Endodermal cell (in vitro differentiated cells): ENCODE measurements at regions not wholly inside any gene's neighbourhood (a gene's known extent, or its start where the extent isn't known, plus 50 kb on each side); places are given as distances from the start of the nearest gene placed in this dataset.
A peak's percentile ranks its signal among the peaks of the same experiment; 100 is the strongest.

Experiments
- DNase-seq: peaks from one replicate; pipeline ENCODE4 v3.0.0-alpha.2; 2017
- H3K27ac ChIP-seq: 2 replicates; pipeline ENCODE4 v1.5.1; 2013; ENCODE audit warnings: mild to moderate bottlenecking, low read depth, low read length, moderate library complexity
- H3K27me3 ChIP-seq: 2 replicates; pipeline ENCODE4 v1.6.1; 2013; ENCODE audit warnings: mild to moderate bottlenecking, low read length, moderate library complexity; ENCODE audit not compliant: insufficient read depth, control insufficient read depth, poor library complexity, severe bottlenecking
- H3K36me3 ChIP-seq: 2 replicates; pipeline ENCODE4 v1.7.0; 2013; ENCODE audit warnings: mild to moderate bottlenecking, low read length, moderate library complexity; ENCODE audit not compliant: control insufficient read depth, insufficient read depth
- H3K4me1 ChIP-seq: one replicate; pipeline ENCODE4 v1.7.0; 2013; ENCODE audit warnings: low read length; ENCODE audit not compliant: control insufficient read depth, insufficient read depth
- H3K4me3 ChIP-seq: 2 replicates; pipeline ENCODE4 v1.5.1; 2013; ENCODE audit warnings: mild to moderate bottlenecking, low read length, moderate library complexity
- H3K9ac ChIP-seq: 2 replicates; pipeline ENCODE4 v1.6.1; 2013; ENCODE audit warnings: mild to moderate bottlenecking, low read length, moderate library complexity; ENCODE audit not compliant: poor library complexity, severe bottlenecking; ENCODE audit errors: extremely low read depth
- H3K9me3 ChIP-seq: 2 replicates; pipeline ENCODE4 v1.6.1; 2013; ENCODE audit warnings: mild to moderate bottlenecking, low read length, moderate library complexity; ENCODE audit not compliant: control insufficient read depth
- H3K27ac Mint-ChIP-seq: 2 replicates; pipeline ENCODE4 v1.8.0; 2020; ENCODE audit warnings: mixed read lengths
- H3K27me3 Mint-ChIP-seq: 2 replicates; pipeline ENCODE4 v1.8.0; 2021; ENCODE audit warnings: mild to moderate bottlenecking, mixed read lengths; ENCODE audit not compliant: insufficient read depth
- H3K36me3 Mint-ChIP-seq: 2 replicates; pipeline ENCODE4 v1.8.0; 2020; ENCODE audit warnings: low read depth, mixed read lengths
- H3K4me1 Mint-ChIP-seq: 2 replicates; pipeline ENCODE4 v1.8.0; 2020; ENCODE audit warnings: mixed read lengths
- H3K4me3 Mint-ChIP-seq: 2 replicates; pipeline ENCODE4 v1.8.0; 2020; ENCODE audit warnings: mild to moderate bottlenecking, moderate library complexity, mixed read lengths
- H3K9me3 Mint-ChIP-seq: 2 replicates; pipeline ENCODE4 v1.8.0; 2020; ENCODE audit warnings: mild to moderate bottlenecking, mixed read lengths
- CTCF ChIP-seq: fragments of 200-600 bp; sonication (generic); conservative IDR thresholded peaks from 2 replicates; pipeline ENCODE4 v1.5.0; 2021; ENCODE audit warnings: antibody characterized with exemption, mild to moderate bottlenecking
- WGBS, 2 experiments: methylation state at CpG; one replicate each; pipeline versions ENCODE4 v1.1.5 to v1.1.7; 2013; ENCODE audit warnings: missing lambda C conversion rate in 2 of 2, mixed read lengths in 1 of 2; ENCODE audit not compliant: insufficient coverage in 1 of 2, insufficient read length in 1 of 2; 5-methylcytosine and 5-hydroxymethylcytosine counted together

- Histone ChIP-seq H3K4me1 (no peaks in the 10 kb centered on the region), H3K27me3 (no peaks in the 10 kb centered on the region), H3K27ac (no peak overlapping the region), H3K9ac (no peak overlapping the region), H3K9me3 (no peaks in the 10 kb centered on the region), H3K36me3 (no peaks in the 10 kb centered on the region), H3K4me3 (no peak overlapping the region)
- WGBS, 2 experiments, result 92 to 95% methylated on average over 2 to 4 of the region's 4 CpGs
- H3K27ac Mint-ChIP-seq, result no peak overlapping the region
- no peaks in the 10 kb centered on the region for H3K36me3 Mint-ChIP-seq
- H3K4me1 Mint-ChIP-seq, result no peaks in the 10 kb centered on the region
- peak; percentile 49 for DNase-seq
- TF ChIP-seq CTCF, result no peak
- no peaks in the 10 kb centered on the region for H3K27me3 Mint-ChIP-seq
- peaks cover 5% of the 10 kb centered on the region for H3K9me3 Mint-ChIP-seq
- H3K4me3 Mint-ChIP-seq, result no peak overlapping the region
Observed at GRCh38 chr7:46245586-46246111, 324.6 kb upstream of the IGFBP3 start.

GRCh38 chr7:46244757-46245156, 323.7 kb upstream of the IGFBP3 start:
- DNase-seq, result no peak
- WGBS, 2 experiments, result 90 to 91% methylated on average over 2 of the region's 2 CpGs
- H3K36me3 Mint-ChIP-seq, result no peaks in the 10 kb centered on the region

GRCh38 chr7:46243406-46243805, 322.3 kb upstream of the IGFBP3 start:
- H3K4me1 Mint-ChIP-seq, result no peaks in the 10 kb centered on the region
- no peaks in the 10 kb centered on the region for H3K27me3 Mint-ChIP-seq
- no peak overlapping the region for H3K27ac Mint-ChIP-seq
- Histone ChIP-seq H3K27me3 (no peaks in the 10 kb centered on the region), H3K9ac (no peak overlapping the region), H3K4me3 (no peak overlapping the region), H3K9me3 (no peaks in the 10 kb centered on the region), H3K27ac (no peak overlapping the region), H3K36me3 (no peaks in the 10 kb centered on the region), H3K4me1 (no peaks in the 10 kb centered on the region)
- no peak for DNase-seq
- no peak overlapping the region for H3K4me3 Mint-ChIP-seq
- TF ChIP-seq CTCF, result no peak
- H3K36me3 Mint-ChIP-seq, result no peaks in the 10 kb centered on the region
- WGBS, 2 experiments, result 83 to 94% methylated on average over 1 of the region's 1 CpG
- H3K9me3 Mint-ChIP-seq, result peaks cover 5% of the 10 kb centered on the region

More at GRCh38 chr7:46244757-46245156, 323.7 kb upstream of the IGFBP3 start:
- Histone ChIP-seq H3K27ac (no peak overlapping the region), H3K4me1 (no peaks in the 10 kb centered on the region), H3K36me3 (no peaks in the 10 kb centered on the region), H3K9ac (no peak overlapping the region), H3K4me3 (no peak overlapping the region), H3K27me3 (no peaks in the 10 kb centered on the region), H3K9me3 (no peaks in the 10 kb centered on the region)
- TF ChIP-seq CTCF, result no peak
- H3K4me3 Mint-ChIP-seq, result no peak overlapping the region
- H3K27ac Mint-ChIP-seq, result no peak overlapping the region
- no peaks in the 10 kb centered on the region for H3K4me1 Mint-ChIP-seq
- H3K27me3 Mint-ChIP-seq, result no peaks in the 10 kb centered on the region
- H3K9me3 Mint-ChIP-seq, result peaks cover 5% of the 10 kb centered on the region
